ENCODE measurements at regions not wholly inside any gene's neighbourhood (a gene's known extent, or its start where the extent isn't known, plus 50 kb on each side); places are given as distances from the start of the nearest gene placed in this dataset.

GRCh38 chr3:67723863-67724262, 69.5 kb upstream of the SUCLG2 start:
- no peak for TF ChIP-seq CTCF (IDR thresholded peaks at IDR 0.05)
- H3K36me3 ChIP-seq, result no peaks in the 10 kb centered on the region
- H3K9me3 ChIP-seq, result no peaks in the 10 kb centered on the region
- no peak overlapping the region for H3K4me3 ChIP-seq
- no peak overlapping the region for H3K27ac ChIP-seq
- H3K27me3 ChIP-seq, result no peaks in the 10 kb centered on the region
- H3K4me1 ChIP-seq, result no peaks in the 10 kb centered on the region
- DNase-seq (no peak), ATAC-seq (no peak)
- intact Hi-C loops (cut with DNase I), result no loop called here

- Histone ChIP-seq H3K27me3 (no peaks in the 10 kb centered on the region), H3K36me3 (no peaks in the 10 kb centered on the region), H3K27ac (no peak overlapping the region), H3K4me1 (no peaks in the 10 kb centered on the region), H3K4me3 (no peak overlapping the region), H3K9me3 (no peaks in the 10 kb centered on the region)
- ATAC-seq (no peak), DNase-seq (no peak)
- no peak for TF ChIP-seq CTCF (IDR thresholded peaks at IDR 0.05)
- intact Hi-C loops (cut with DNase I), result no loop called here
Observed at GRCh38 chr3:67719333-67719732, 64.9 kb upstream of the SUCLG2 start.

- Histone ChIP-seq H3K36me3 (no peaks in the 10 kb centered on the region), H3K27ac (no peak overlapping the region), H3K4me3 (no peak overlapping the region), H3K4me1 (no peaks in the 10 kb centered on the region), H3K27me3 (no peaks in the 10 kb centered on the region), H3K9me3 (no peaks in the 10 kb centered on the region)
- TF ChIP-seq CTCF (IDR thresholded peaks at IDR 0.05), result no peak
- no peak for ATAC-seq
- no peak for DNase-seq
- intact Hi-C loops (cut with DNase I), result no loop called here
Observed at GRCh38 chr3:67715971-67716370, 61.6 kb upstream of the SUCLG2 start.

GRCh38 chr3:67713764-67714469, 59.5 kb upstream of the SUCLG2 start:
- no peak for TF ChIP-seq CTCF (IDR thresholded peaks at IDR 0.05)
- Histone ChIP-seq H3K4me3 (no peak overlapping the region), H3K9me3 (no peaks in the 10 kb centered on the region), H3K27ac (no peak overlapping the region), H3K27me3 (no peaks in the 10 kb centered on the region), H3K36me3 (no peaks in the 10 kb centered on the region), H3K4me1 (no peaks in the 10 kb centered on the region)
- no peak for DNase-seq
- no peak for ATAC-seq
- intact Hi-C loops (cut with DNase I), result no loop called here

- H3K27me3 ChIP-seq, result no peaks in the 10 kb centered on the region
- intact Hi-C loops (cut with DNase I), result no loop called here
- no peaks in the 10 kb centered on the region for H3K4me1 ChIP-seq
- peak; percentile 33 for ATAC-seq
- DNase-seq, result no peak
- H3K27ac ChIP-seq, result no peak overlapping the region
- H3K9me3 ChIP-seq, result no peaks in the 10 kb centered on the region
- H3K36me3 ChIP-seq, result no peaks in the 10 kb centered on the region
- H3K4me3 ChIP-seq, result no peak overlapping the region
- TF ChIP-seq CTCF (IDR thresholded peaks at IDR 0.05), result no peak
Observed at GRCh38 chr3:67712259-67712658, 57.8 kb upstream of the SUCLG2 start.

GRCh38 chr3:67710396-67710795, 56.0 kb upstream of the SUCLG2 start:
- ATAC-seq, result no peak
- intact Hi-C loops (cut with DNase I), result no loop called here
- no peak for DNase-seq
- Histone ChIP-seq H3K4me3 (no peak overlapping the region), H3K36me3 (no peaks in the 10 kb centered on the region), H3K9me3 (no peaks in the 10 kb centered on the region), H3K4me1 (no peaks in the 10 kb centered on the region), H3K27me3 (no peaks in the 10 kb centered on the region), H3K27ac (no peak overlapping the region)
- TF ChIP-seq CTCF (IDR thresholded peaks at IDR 0.05), result no peak
